Kidney (tissue), 13 donors: ENCODE measurements at regions not wholly inside any gene's neighbourhood (a gene's known extent, or its start where the extent isn't known, plus 50 kb on each side); places are given as distances from the start of the nearest gene placed in this dataset.

Source experiments
- DNase-seq, 5 donors: peaks; one replicate each; pipeline ENCODE4 v3.0.0-alpha.2; 2013 to 2020
- FAIRE-seq: peaks from 2 replicates; lab custom pipeline; 2012; peaks lifted over from hg19 to GRCh38; lab: Jason Lieb, UNC
- H3K27ac ChIP-seq, 2 donors: one replicate each; pipeline ENCODE4 v1.7.0; 2013; ENCODE audit warnings: low read depth in 2 of 2, low read length in 2 of 2, inconsistent platforms in 1 of 2
- H3K27me3 ChIP-seq: one replicate; pipeline ENCODE4 v1.7.1; 2013; ENCODE audit warnings: low read length, inconsistent platforms; ENCODE audit not compliant: control insufficient read depth, insufficient read depth
- H3K36me3 ChIP-seq, 3 donors: one replicate each; pipeline versions ENCODE4 v1.7.0 to v1.7.1; 2013; ENCODE audit warnings: low read length in 3 of 3, control low read depth in 1 of 3, inconsistent platforms in 1 of 3; ENCODE audit not compliant: insufficient read depth in 3 of 3, control insufficient read depth in 2 of 3
- H3K4me1 ChIP-seq, 3 donors: one replicate each; pipeline versions ENCODE4 v1.7.0 to v1.7.1; 2013; ENCODE audit warnings: low read length in 3 of 3, inconsistent platforms in 1 of 3, low read depth in 1 of 3; ENCODE audit not compliant: control insufficient read depth in 2 of 3, insufficient read depth in 2 of 3
- H3K4me3 ChIP-seq, 3 donors: one replicate each; pipeline versions ENCODE4 v1.7.0 to v1.8.1; 2013; ENCODE audit warnings: low read length in 3 of 3, control low read depth in 1 of 3, inconsistent platforms in 1 of 3
- H3K9ac ChIP-seq, 3 donors: one replicate each; pipeline versions ENCODE4 v1.7.0 to v1.7.1; 2013; ENCODE audit warnings: low read length in 3 of 3, control low read depth in 1 of 3, inconsistent platforms in 1 of 3
- H3K9me3 ChIP-seq, 3 donors: one replicate each; pipeline versions ENCODE4 v1.7.0 to v1.7.1; 2013; ENCODE audit warnings: low read length in 3 of 3, control low read depth in 1 of 3, inconsistent platforms in 1 of 3; ENCODE audit not compliant: control insufficient read depth in 2 of 3, insufficient read depth in 1 of 3
- CTCF ChIP-seq: IDR thresholded peaks from 3 replicates; pipeline ENCODE4 v1.5.1; 2012; ENCODE audit warnings: mild to moderate bottlenecking, moderate library complexity, borderline replicate concordance; ENCODE audit not compliant: insufficient read depth; ENCODE audit errors: extremely low read depth
- intact Hi-C: fragments of 100-400 bp; cut with DNase I; formaldehyde crosslinking; loops from one replicate; pipeline ENCODE4 v1.11.1; 2022
- donor health status: control.
- donor health status: control.
- donor health status: control.
- donor health status: control.
- donor health status: control.
- donor health status: DM: yes; HTN: yes; CAD: no.
- donor health status: Normal renal cell carcinoma (clear cell type).

GRCh38 chr3:30945291-30945690 is 50.8 kb upstream of the GADL1 start:
- no peaks in the 10 kb centered on the region for H3K27me3 ChIP-seq
- H3K9ac ChIP-seq = no peak overlapping the region
- intact Hi-C loops = no loop called here
- FAIRE-seq = no peak
- H3K4me1 ChIP-seq = no peaks in the 10 kb centered on the region
- TF ChIP-seq CTCF = no peak
- H3K4me3 ChIP-seq = no peak overlapping the region
- no peaks in the 10 kb centered on the region for H3K36me3 ChIP-seq
- no peak for DNase-seq
- H3K9me3 ChIP-seq = peaks cover 0 to 2% (median 0%) of the 10 kb centered on the region in 3 donors
- no peak overlapping the region for H3K27ac ChIP-seq

GRCh38 chr3:30948426-30948825 is 54.0 kb upstream of the GADL1 start:
- Histone ChIP-seq H3K4me1 (no peaks in the 10 kb centered on the region), H3K27me3 (no peaks in the 10 kb centered on the region), H3K4me3 (no peak overlapping the region), H3K36me3 (no peaks in the 10 kb centered on the region), H3K9me3 (peaks cover 0 to 2% (median 0%) of the 10 kb centered on the region in 3 donors), H3K27ac (no peak overlapping the region), H3K9ac (no peak overlapping the region)
- FAIRE-seq = no peak
- no peak for DNase-seq
- TF ChIP-seq CTCF = no peak
- intact Hi-C loops = no loop called here

GRCh38 chr3:30951826-30952225 is 57.4 kb upstream of the GADL1 start:
- Histone ChIP-seq H3K27me3 (no peaks in the 10 kb centered on the region), H3K9ac (no peak overlapping the region), H3K36me3 (no peaks in the 10 kb centered on the region), H3K9me3 (peaks cover 0 to 2% (median 0%) of the 10 kb centered on the region in 3 donors), H3K4me3 (no peak overlapping the region), H3K27ac (no peak overlapping the region), H3K4me1 (no peaks in the 10 kb centered on the region)
- DNase-seq = peak in 2 of 5 donors; percentile 10 to 33
- TF ChIP-seq CTCF = no peak
- intact Hi-C loops = no loop called here
- no peak for FAIRE-seq

GRCh38 chr3:30952786-30953185 is 58.3 kb upstream of the GADL1 start:
- H3K4me3 ChIP-seq = no peak overlapping the region
- H3K9me3 ChIP-seq = peaks cover 0 to 2% (median 0%) of the 10 kb centered on the region in 3 donors
- H3K9ac ChIP-seq = no peak overlapping the region
- DNase-seq = no peak
- intact Hi-C loops = no loop called here
- no peaks in the 10 kb centered on the region for H3K36me3 ChIP-seq
- H3K27ac ChIP-seq = no peak overlapping the region
- H3K4me1 ChIP-seq = no peaks in the 10 kb centered on the region
- no peak for TF ChIP-seq CTCF
- H3K27me3 ChIP-seq = no peaks in the 10 kb centered on the region
- FAIRE-seq = no peak
